Tibial nerve (tissue), 4 donors: ENCODE measurements at regions not wholly inside any gene's neighbourhood (a gene's known extent, or its start where the extent isn't known, plus 50 kb on each side); places are given as distances from the start of the nearest gene placed in this dataset.

Experiments
- EP300 ChIP-seq, 2 donors: sonication (generic); formaldehyde crosslinking; IDR thresholded peaks; one replicate each; pipeline ENCODE4 v1.6.1; 2017; ENCODE audit warnings: antibody characterized with exemption in 2 of 2, mild to moderate bottlenecking in 1 of 2
- POLR2A ChIP-seq, 2 donors: fragments of 450-650 bp; IDR thresholded peaks; one replicate each; pipeline ENCODE4 v1.6.1; 2017; ENCODE audit warnings: antibody characterized with exemption in 2 of 2, mild to moderate bottlenecking in 2 of 2, moderate library complexity in 2 of 2
- TF ChIP-seq, protein P1 (sequence below), 5 experiments: fragments of 200-600 bp in 3 of 5; fragments of 450-650 bp in 2 of 5; sonication (generic) in 3 of 5; IDR thresholded peaks; one replicate each; pipeline ENCODE4 v1.5.1; 2016 to 2019; ENCODE audit warnings: antibody characterized with exemption in 5 of 5, mild to moderate bottlenecking in 3 of 5, moderate library complexity in 2 of 5

DNA sequence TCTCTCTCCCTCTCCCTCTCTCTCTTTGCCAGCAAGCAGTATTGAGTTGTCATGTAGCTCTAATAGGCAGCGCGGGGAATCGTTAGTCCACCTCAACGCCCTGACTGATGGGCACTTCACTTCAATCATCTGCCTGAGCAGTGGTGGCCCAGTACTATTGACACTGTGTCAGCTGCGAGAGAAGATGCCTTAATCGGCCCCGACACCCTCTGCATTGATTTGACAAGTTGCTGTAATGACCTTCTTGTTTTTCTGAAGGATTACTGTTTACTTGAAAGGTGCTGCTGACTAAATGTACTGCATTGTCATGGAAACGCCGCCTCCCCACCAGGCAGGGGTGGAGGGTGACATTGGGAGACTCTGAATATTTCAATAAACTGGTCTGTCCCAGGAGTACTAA, 913.8 kb downstream of the KCNMA1 start:
- TF ChIP-seq, protein P1, sequence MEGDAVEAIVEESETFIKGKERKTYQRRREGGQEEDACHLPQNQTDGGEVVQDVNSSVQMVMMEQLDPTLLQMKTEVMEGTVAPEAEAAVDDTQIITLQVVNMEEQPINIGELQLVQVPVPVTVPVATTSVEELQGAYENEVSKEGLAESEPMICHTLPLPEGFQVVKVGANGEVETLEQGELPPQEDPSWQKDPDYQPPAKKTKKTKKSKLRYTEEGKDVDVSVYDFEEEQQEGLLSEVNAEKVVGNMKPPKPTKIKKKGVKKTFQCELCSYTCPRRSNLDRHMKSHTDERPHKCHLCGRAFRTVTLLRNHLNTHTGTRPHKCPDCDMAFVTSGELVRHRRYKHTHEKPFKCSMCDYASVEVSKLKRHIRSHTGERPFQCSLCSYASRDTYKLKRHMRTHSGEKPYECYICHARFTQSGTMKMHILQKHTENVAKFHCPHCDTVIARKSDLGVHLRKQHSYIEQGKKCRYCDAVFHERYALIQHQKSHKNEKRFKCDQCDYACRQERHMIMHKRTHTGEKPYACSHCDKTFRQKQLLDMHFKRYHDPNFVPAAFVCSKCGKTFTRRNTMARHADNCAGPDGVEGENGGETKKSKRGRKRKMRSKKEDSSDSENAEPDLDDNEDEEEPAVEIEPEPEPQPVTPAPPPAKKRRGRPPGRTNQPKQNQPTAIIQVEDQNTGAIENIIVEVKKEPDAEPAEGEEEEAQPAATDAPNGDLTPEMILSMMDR (IDR thresholded peaks at IDR 0.05) = no peak
- no peak for TF ChIP-seq POLR2A (IDR thresholded peaks at IDR 0.05)
- no peak for TF ChIP-seq EP300 (IDR thresholded peaks at IDR 0.05)
